Endothelial cell of umbilical vein (primary cell): ENCODE measurements at regions not wholly inside any gene's neighbourhood (a gene's known extent, or its start where the extent isn't known, plus 50 kb on each side); places are given as distances from the start of the nearest gene placed in this dataset.

ENCODE experiments used
- BruUV-seq: library from RNA; stranded (reverse); fragments of 400-500 nt; replicated peaks from 2 replicates; lab custom pipeline; 2021; lab: Mats Ljungman, UMichigan
- CTCF ChIA-PET: fragments of 300-600, 350-600 bp; sonication (Branson Sonifier 250); formaldehyde crosslinking; loops from one replicate; lab custom pipeline; 2021; ENCODE audit warnings: antibody characterized with exemption, inconsistent platforms; lab: Charles Lee
- POLR2A ChIA-PET: fragments of 300-600, 350-600 bp; sonication (Branson Sonifier 250); formaldehyde crosslinking; loops from one replicate; lab custom pipeline; 2021; ENCODE audit warnings: antibody characterized with exemption, inconsistent platforms; lab: Charles Lee
- DNase-seq: peaks from one replicate; pipeline ENCODE4 v3.0.0-alpha.2; 2011; ENCODE audit warnings: low read depth, low spot score
- FAIRE-seq: peaks from 2 replicates; lab custom pipeline; 2011; peaks lifted over from hg19 to GRCh38; lab: Jason Lieb, UNC
- H2AFZ ChIP-seq: 2 replicates; pipeline ENCODE4 v1.6.0; 2012; ENCODE audit warnings: low read depth, low read length, control low read depth, inconsistent platforms
- H3K27ac ChIP-seq: 2 replicates; pipeline ENCODE4 v1.5.1; 2011; ENCODE audit warnings: low read depth, mild to moderate bottlenecking, control low read depth, low read length, moderate library complexity; ENCODE audit not compliant: insufficient read depth
- H3K27me3 ChIP-seq, 2 experiments: 2 replicates each; pipeline versions ENCODE4 v1.6.0 to v1.6.1; 2011; ENCODE audit warnings: low read length in 2 of 2, mixed read lengths in 1 of 2; ENCODE audit not compliant: control insufficient read depth in 2 of 2, insufficient read depth in 2 of 2
- H3K36me3 ChIP-seq, 2 experiments: 2 replicates in 1 of 2; 3 replicates in 1 of 2; pipeline ENCODE4 v1.5.1; 2011; ENCODE audit warnings: low read length in 2 of 2, mild to moderate bottlenecking in 1 of 2, moderate library complexity in 1 of 2; ENCODE audit not compliant: control insufficient read depth in 2 of 2, insufficient read depth in 2 of 2; ENCODE audit errors: extremely low read depth in 1 of 2
- H3K4me1 ChIP-seq: 3 replicates; pipeline ENCODE4 v1.5.1; 2011; ENCODE audit warnings: mild to moderate bottlenecking, low read length; ENCODE audit not compliant: control insufficient read depth, insufficient read depth; ENCODE audit errors: extremely low read depth
- H3K4me2 ChIP-seq: 2 replicates; pipeline ENCODE4 v1.6.1; 2011; ENCODE audit warnings: low read length, control low read depth, mixed read lengths; ENCODE audit not compliant: insufficient read depth
- H3K4me3 ChIP-seq, 3 experiments: fragments of 200-600 bp in 1 of 3; sonication (generic), shearing (Covaris generic) in 1 of 3; replicated peaks in 1 of 3; 2 replicates each; pipeline ENCODE4 v1.5.1; 2011 to 2016; ENCODE audit warnings: control low read depth in 3 of 3, low read length in 3 of 3, mild to moderate bottlenecking in 2 of 3, inconsistent platforms in 1 of 3, low read depth in 1 of 3, moderate library complexity in 1 of 3; ENCODE audit not compliant: insufficient read depth in 1 of 3
- H3K79me2 ChIP-seq: 2 replicates; pipeline ENCODE4 v1.6.0; 2012; ENCODE audit warnings: low read length, inconsistent platforms; ENCODE audit not compliant: control insufficient read depth, insufficient read depth
- H3K9ac ChIP-seq: replicated peaks from 2 replicates; pipeline ENCODE3; 2011; ENCODE audit warnings: low read length, control low read depth; ENCODE audit not compliant: insufficient read depth; ENCODE audit errors: extremely low read depth
- H3K9me1 ChIP-seq: replicated peaks from 3 replicates; pipeline ENCODE4 v1.6.0; 2011; ENCODE audit warnings: mild to moderate bottlenecking, low read length; ENCODE audit not compliant: control insufficient read depth, insufficient read depth; ENCODE audit errors: extremely low read depth
- H3K9me3 ChIP-seq: replicated peaks from 2 replicates; pipeline ENCODE4 v1.5.1; 2012; ENCODE audit warnings: low read length, inconsistent platforms; ENCODE audit not compliant: control insufficient read depth, insufficient read depth
- H4K20me1 ChIP-seq: replicated peaks from 2 replicates; pipeline ENCODE3; 2011; ENCODE audit warnings: mild to moderate bottlenecking, low read length; ENCODE audit not compliant: control insufficient read depth, insufficient read depth; ENCODE audit errors: extremely low read depth
- EZH2 ChIP-seq: IDR thresholded peaks from 2 replicates; pipeline ENCODE4 v1.6.1; 2012; ENCODE audit warnings: borderline replicate concordance, low read depth, mild to moderate bottlenecking, moderate library complexity, low read length, inconsistent platforms; ENCODE audit not compliant: severe bottlenecking
- FOS ChIP-seq: IDR thresholded peaks from 2 replicates; pipeline ENCODE4 v1.6.1; 2011; ENCODE audit warnings: mild to moderate bottlenecking, low read length, moderate library complexity, borderline replicate concordance; ENCODE audit not compliant: insufficient read depth
- GATA2 ChIP-seq: IDR thresholded peaks from 2 replicates; pipeline ENCODE4 v1.7.0; 2011; ENCODE audit warnings: low read depth, mild to moderate bottlenecking, moderate library complexity, mixed read lengths, low read length; ENCODE audit not compliant: insufficient read length, insufficient read depth
- JUN ChIP-seq: IDR thresholded peaks from 2 replicates; pipeline ENCODE4 v1.6.1; 2011; ENCODE audit warnings: borderline replicate concordance, low read depth; ENCODE audit not compliant: insufficient read length, insufficient read depth
- MAX ChIP-seq: IDR thresholded peaks from 2 replicates; pipeline ENCODE4 v1.6.1; 2011; ENCODE audit not compliant: insufficient read depth, insufficient read length
- MYC ChIP-seq: IDR thresholded peaks from one replicate; pipeline ENCODE4 v1.6.1; 2011; ENCODE audit warnings: mild to moderate bottlenecking, low read depth, low read length
- POLR2A ChIP-seq: IDR thresholded peaks from 2 replicates; pipeline ENCODE4 v1.6.1; 2012; ENCODE audit warnings: low read depth, mild to moderate bottlenecking, control low read depth, low read length
- POLR2AphosphoS5 ChIP-seq: IDR thresholded peaks from 2 replicates; pipeline ENCODE4 v1.6.1; 2012; ENCODE audit warnings: low read depth, mild to moderate bottlenecking, control low read depth, low read length, moderate library complexity; ENCODE audit not compliant: insufficient read depth
- dilution Hi-C: fragments of 300-500 bp; cut with MboI; formaldehyde crosslinking; loops from one replicate; pipeline ENCODE4 v1.15.0; 2019; ENCODE audit warnings: low sequenced_read_pairs; ENCODE audit not compliant: extremely low pct_ligation_motif_present
- intact Hi-C: fragments of 100-400 bp; cut with micrococcal nuclease; formaldehyde crosslinking; loops from one replicate; pipeline ENCODE4 v1.10.0; 2022
- TF ChIP-seq, protein P1 (sequence below), 2 donors: IDR thresholded peaks; 1 replicate in 1 of 2; 2 replicates in 1 of 2; pipeline ENCODE4 v1.5.1; 2011; ENCODE audit warnings: low read length in 2 of 2, mild to moderate bottlenecking in 2 of 2, moderate library complexity in 2 of 2, control low read depth in 1 of 2, inconsistent platforms in 1 of 2, low read depth in 1 of 2; ENCODE audit not compliant: insufficient read depth in 1 of 2; ENCODE audit errors: extremely low read depth in 1 of 2

DNA sequence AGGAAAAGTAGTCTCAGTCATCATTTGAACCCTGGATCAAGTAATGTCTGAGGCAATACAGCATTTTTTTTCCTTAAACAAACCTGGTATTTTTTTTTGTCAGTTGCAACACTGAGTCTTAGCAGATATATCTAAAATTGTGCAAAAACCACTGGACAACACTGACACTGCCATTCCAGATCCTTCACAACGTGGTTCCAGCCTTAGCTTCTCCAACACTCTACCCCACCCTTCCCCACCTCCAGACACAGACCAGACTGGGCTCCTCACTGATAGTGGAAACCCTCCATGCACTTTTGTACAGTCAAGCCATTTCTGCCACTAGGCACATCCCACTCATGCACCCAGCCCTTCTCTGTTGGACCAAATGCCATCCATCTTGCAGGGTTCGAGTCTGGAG lies 199.6 kb upstream of the CTNNB1 start:
- Histone ChIP-seq H2AFZ (no peak overlapping the region), H3K36me3 (no peaks in the 10 kb centered on the region), H3K9me3 (no peaks in the 10 kb centered on the region), H3K9me1 (no peaks in the 10 kb centered on the region), H3K9ac (no peak overlapping the region), H3K27ac (no peak overlapping the region), H3K4me3 (no peak overlapping the region), H3K4me1 (no peaks in the 10 kb centered on the region), H3K79me2 (no peaks in the 10 kb centered on the region), H3K27me3 (peaks cover 0 to 2% of the 10 kb centered on the region in 2 experiments), H4K20me1 (no peaks in the 10 kb centered on the region), H3K4me2 (no peak overlapping the region)
- TF ChIP-seq GATA2, result no peak
- TF ChIP-seq, protein P1, sequence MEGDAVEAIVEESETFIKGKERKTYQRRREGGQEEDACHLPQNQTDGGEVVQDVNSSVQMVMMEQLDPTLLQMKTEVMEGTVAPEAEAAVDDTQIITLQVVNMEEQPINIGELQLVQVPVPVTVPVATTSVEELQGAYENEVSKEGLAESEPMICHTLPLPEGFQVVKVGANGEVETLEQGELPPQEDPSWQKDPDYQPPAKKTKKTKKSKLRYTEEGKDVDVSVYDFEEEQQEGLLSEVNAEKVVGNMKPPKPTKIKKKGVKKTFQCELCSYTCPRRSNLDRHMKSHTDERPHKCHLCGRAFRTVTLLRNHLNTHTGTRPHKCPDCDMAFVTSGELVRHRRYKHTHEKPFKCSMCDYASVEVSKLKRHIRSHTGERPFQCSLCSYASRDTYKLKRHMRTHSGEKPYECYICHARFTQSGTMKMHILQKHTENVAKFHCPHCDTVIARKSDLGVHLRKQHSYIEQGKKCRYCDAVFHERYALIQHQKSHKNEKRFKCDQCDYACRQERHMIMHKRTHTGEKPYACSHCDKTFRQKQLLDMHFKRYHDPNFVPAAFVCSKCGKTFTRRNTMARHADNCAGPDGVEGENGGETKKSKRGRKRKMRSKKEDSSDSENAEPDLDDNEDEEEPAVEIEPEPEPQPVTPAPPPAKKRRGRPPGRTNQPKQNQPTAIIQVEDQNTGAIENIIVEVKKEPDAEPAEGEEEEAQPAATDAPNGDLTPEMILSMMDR (IDR thresholded peaks at IDR 0.05; ENCODE audit: extremely low read depth in 1 of 2, insufficient read depth in 1 of 2, low read depth in 1 of 2, low read length in 2 of 2), result no peak
- TF ChIP-seq FOS, result no peak
- TF ChIP-seq POLR2AphosphoS5, result no peak
- TF ChIP-seq POLR2A, result no peak
- no peak for TF ChIP-seq MYC
- TF ChIP-seq EZH2, result no peak
- TF ChIP-seq JUN, result no peak
- no peak for TF ChIP-seq MAX
- intact Hi-C loops, result loop anchor here (2.0 kb wide), 1 partner anchor 63 kb away; no protein-coding TSS in a partner anchor
- ChIA-PET POLR2A (no interaction called here), CTCF (no interaction called here)
- no TSS peak for BruUV-seq
- no peak for FAIRE-seq
- dilution Hi-C loops, result no loop called here
- no peak for DNase-seq
